SK-N-SH treated with all-trans-retinoic acid at 6 μM for 48 hours (cell line): ENCODE measurements at regions not wholly inside any gene's neighbourhood (a gene's known extent, or its start where the extent isn't known, plus 50 kb on each side); places are given as distances from the start of the nearest gene placed in this dataset.
"Not testable (repeated sequence)": the region's sequence is repeated elsewhere in the genome, so short reads cannot be mapped to it uniquely, and the experiment has no call there.

ENCODE experiments used
- ATAC-seq: fragments of 200-7000 bp; cut with Tn5 transposase; 3 replicates; pipeline ENCODE4 v1.9.1; 2020; ENCODE audit warnings: mild to moderate bottlenecking, moderate library complexity
- ARNTL ChIP-seq: fragments of 450-650 bp; formaldehyde crosslinking; IDR thresholded peaks from 2 replicates; pipeline ENCODE4 v1.5.0; 2020; ENCODE audit warnings: low read depth, mild to moderate bottlenecking, moderate library complexity, borderline replicate concordance
- BACH2 ChIP-seq: fragments of 250-450 bp; sonication (Bioruptor Pico); IDR thresholded peaks from 2 replicates; pipeline ENCODE4 v1.9.0; 2021; ENCODE audit warnings: mild to moderate bottlenecking, borderline replicate concordance
- CSDC2 ChIP-seq: fragments of 250-450 bp; sonication (Bioruptor Pico); IDR thresholded peaks from 2 replicates; pipeline ENCODE4 v1.5.0; 2020; ENCODE audit warnings: mild to moderate bottlenecking, moderate library complexity
- ESRRG ChIP-seq: fragments of 250-450 bp; sonication (Bioruptor Pico); IDR thresholded peaks from 2 replicates; pipeline ENCODE4 v1.6.1; 2021; ENCODE audit warnings: mild to moderate bottlenecking
- GLIS3 ChIP-seq: fragments of 250-450 bp; sonication (Bioruptor Pico); IDR thresholded peaks from 2 replicates; pipeline ENCODE4 v1.5.0; 2020; ENCODE audit warnings: mild to moderate bottlenecking, moderate library complexity
- ISL1 ChIP-seq: fragments of 250-450 bp; sonication (Bioruptor Pico); IDR thresholded peaks from 2 replicates; pipeline ENCODE4 v2.1.2; 2022; ENCODE audit warnings: mild to moderate bottlenecking, moderate library complexity
- OSR1 ChIP-seq: fragments of 250-450 bp; sonication (Bioruptor Pico); IDR thresholded peaks from 2 replicates; pipeline ENCODE4 v1.8.0; 2022; ENCODE audit warnings: moderate library complexity, mild to moderate bottlenecking, inconsistent platforms
- PPARA ChIP-seq: fragments of 250-450 bp; sonication (Bioruptor Pico); IDR thresholded peaks from 2 replicates; pipeline ENCODE4 v1.5.0; 2020; ENCODE audit warnings: mild to moderate bottlenecking, borderline replicate concordance
- RARB ChIP-seq: fragments of 250-450 bp; sonication (Bioruptor Pico); IDR thresholded peaks from 2 replicates; pipeline ENCODE4 v1.8.0; 2021; ENCODE audit warnings: mild to moderate bottlenecking, moderate library complexity
- SNAI2 ChIP-seq: fragments of 250-450 bp; sonication (Bioruptor Pico); IDR thresholded peaks from 2 replicates; pipeline ENCODE4 v1.5.0; 2020; ENCODE audit warnings: mild to moderate bottlenecking, moderate library complexity
- TCF4 ChIP-seq: fragments of 250-450 bp; sonication (Bioruptor Pico); IDR thresholded peaks from 2 replicates; pipeline ENCODE4 v1.8.0; 2021; ENCODE audit warnings: mild to moderate bottlenecking, moderate library complexity, borderline replicate concordance
- TOX ChIP-seq: fragments of 250-450 bp; sonication (Bioruptor Pico); IDR thresholded peaks from 2 replicates; pipeline ENCODE4 v1.8.0; 2021; ENCODE audit warnings: mild to moderate bottlenecking, moderate library complexity, borderline replicate concordance
- ZC3H10 ChIP-seq: fragments of 250-450 bp; sonication (Bioruptor Pico); IDR thresholded peaks from 2 replicates; pipeline ENCODE4 v1.5.1; 2021; ENCODE audit warnings: mild to moderate bottlenecking, moderate library complexity
- ZFP3 ChIP-seq: fragments of 250-450 bp; sonication (Bioruptor Pico); IDR thresholded peaks from 2 replicates; pipeline ENCODE4 v1.5.0; 2020; ENCODE audit warnings: mild to moderate bottlenecking, moderate library complexity
- ZFP30 ChIP-seq: fragments of 450-650 bp; formaldehyde crosslinking; IDR thresholded peaks from 2 replicates; pipeline ENCODE4 v1.5.0; 2022; ENCODE audit warnings: mild to moderate bottlenecking, moderate library complexity
- ZNF565 ChIP-seq: fragments of 450-650 bp; formaldehyde crosslinking; conservative IDR thresholded peaks from 2 replicates; pipeline ENCODE4 v1.5.0; 2020; ENCODE audit warnings: low read depth, mild to moderate bottlenecking, moderate library complexity
- ZNF8 ChIP-seq: fragments of 450-650 bp; formaldehyde crosslinking; IDR thresholded peaks from 2 replicates; pipeline ENCODE4 v1.5.0; 2020; ENCODE audit warnings: mild to moderate bottlenecking, moderate library complexity
- TF ChIP-seq, protein P1 (sequence below): fragments of 250-450 bp; sonication (Bioruptor Pico); IDR thresholded peaks from 2 replicates; pipeline ENCODE4 v1.8.0; 2020; ENCODE audit warnings: mild to moderate bottlenecking, moderate library complexity, borderline replicate concordance
- TF ChIP-seq, protein P2 (sequence below): fragments of 250-450 bp; sonication (Bioruptor Pico); IDR thresholded peaks from 2 replicates; pipeline ENCODE4 v1.8.0; 2021; ENCODE audit warnings: low read depth, mild to moderate bottlenecking, moderate library complexity, borderline replicate concordance
- TF ChIP-seq, protein P3 (sequence below): fragments of 250-450 bp; sonication (Bioruptor Pico); IDR thresholded peaks from 2 replicates; pipeline ENCODE4 v1.5.1; 2020; ENCODE audit warnings: low read depth, mild to moderate bottlenecking, moderate library complexity
- TF ChIP-seq, protein P4 (sequence below): fragments of 250-450 bp; sonication (Bioruptor Pico); IDR thresholded peaks from 2 replicates; pipeline ENCODE4 v1.5.1; 2021; ENCODE audit warnings: mild to moderate bottlenecking, moderate library complexity

DNA sequence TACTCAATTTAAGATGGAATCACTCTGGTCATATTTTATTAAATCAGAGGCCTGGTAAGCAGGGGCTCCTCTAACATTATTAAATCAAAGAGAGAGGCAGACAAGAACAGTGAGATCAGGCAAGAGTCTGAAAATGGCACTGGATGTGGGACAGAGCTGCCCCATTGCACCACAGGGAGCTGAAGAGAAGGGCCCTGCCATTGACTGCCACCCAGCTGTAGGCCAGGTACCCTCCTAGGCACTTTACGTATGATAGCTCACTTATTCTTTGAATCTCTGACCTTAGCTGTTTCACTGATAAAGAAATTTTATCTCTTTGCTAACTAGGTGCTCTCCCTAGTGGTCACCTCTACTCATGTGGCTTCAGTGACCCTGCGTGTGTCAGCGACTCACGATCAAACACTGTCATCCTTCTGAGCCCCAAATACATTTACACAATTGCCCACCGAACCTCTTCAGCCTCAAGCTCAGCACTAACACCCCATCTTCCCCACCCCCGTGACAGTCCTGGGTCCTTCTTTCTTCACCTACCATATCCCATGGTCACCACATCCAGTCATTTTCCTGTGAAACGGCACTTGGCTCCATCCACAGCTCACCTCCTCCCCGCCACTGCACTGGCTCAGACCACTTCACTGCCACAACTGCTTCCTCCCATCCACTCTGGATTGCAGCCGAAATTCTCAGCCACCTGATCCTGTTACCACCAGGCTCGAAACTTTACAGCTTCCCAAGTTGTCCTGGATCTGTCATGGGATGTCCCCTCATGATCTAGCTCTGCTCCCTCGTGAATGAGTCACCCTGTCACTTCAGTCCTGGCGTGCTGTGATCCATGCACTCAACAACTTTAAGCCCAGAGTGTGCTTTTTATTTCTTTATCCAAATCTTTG lies 97.3 kb upstream of the SYT6 start:
- TF ChIP-seq ZC3H10 (CRISPR knock-in tag) (no peak), RARB (CRISPR knock-in tag) (no peak), BACH2 (no peak), ZNF8 (CRISPR knock-in tag) (no peak)
- TF ChIP-seq, protein P1, sequence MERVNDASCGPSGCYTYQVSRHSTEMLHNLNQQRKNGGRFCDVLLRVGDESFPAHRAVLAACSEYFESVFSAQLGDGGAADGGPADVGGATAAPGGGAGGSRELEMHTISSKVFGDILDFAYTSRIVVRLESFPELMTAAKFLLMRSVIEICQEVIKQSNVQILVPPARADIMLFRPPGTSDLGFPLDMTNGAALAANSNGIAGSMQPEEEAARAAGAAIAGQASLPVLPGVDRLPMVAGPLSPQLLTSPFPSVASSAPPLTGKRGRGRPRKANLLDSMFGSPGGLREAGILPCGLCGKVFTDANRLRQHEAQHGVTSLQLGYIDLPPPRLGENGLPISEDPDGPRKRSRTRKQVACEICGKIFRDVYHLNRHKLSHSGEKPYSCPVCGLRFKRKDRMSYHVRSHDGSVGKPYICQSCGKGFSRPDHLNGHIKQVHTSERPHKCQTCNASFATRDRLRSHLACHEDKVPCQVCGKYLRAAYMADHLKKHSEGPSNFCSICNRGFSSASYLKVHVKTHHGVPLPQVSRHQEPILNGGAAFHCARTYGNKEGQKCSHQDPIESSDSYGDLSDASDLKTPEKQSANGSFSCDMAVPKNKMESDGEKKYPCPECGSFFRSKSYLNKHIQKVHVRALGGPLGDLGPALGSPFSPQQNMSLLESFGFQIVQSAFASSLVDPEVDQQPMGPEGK (CRISPR knock-in tag): no peak
- TF ChIP-seq, protein P2, sequence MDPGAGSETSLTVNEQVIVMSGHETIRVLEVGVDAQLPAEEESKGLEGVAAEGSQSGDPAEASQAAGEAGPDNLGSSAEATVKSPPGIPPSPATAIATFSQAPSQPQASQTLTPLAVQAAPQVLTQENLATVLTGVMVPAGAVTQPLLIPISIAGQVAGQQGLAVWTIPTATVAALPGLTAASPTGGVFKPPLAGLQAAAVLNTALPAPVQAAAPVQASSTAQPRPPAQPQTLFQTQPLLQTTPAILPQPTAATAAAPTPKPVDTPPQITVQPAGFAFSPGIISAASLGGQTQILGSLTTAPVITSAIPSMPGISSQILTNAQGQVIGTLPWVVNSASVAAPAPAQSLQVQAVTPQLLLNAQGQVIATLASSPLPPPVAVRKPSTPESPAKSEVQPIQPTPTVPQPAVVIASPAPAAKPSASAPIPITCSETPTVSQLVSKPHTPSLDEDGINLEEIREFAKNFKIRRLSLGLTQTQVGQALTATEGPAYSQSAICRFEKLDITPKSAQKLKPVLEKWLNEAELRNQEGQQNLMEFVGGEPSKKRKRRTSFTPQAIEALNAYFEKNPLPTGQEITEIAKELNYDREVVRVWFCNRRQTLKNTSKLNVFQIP (CRISPR knock-in tag): no peak
- TF ChIP-seq, protein P3, sequence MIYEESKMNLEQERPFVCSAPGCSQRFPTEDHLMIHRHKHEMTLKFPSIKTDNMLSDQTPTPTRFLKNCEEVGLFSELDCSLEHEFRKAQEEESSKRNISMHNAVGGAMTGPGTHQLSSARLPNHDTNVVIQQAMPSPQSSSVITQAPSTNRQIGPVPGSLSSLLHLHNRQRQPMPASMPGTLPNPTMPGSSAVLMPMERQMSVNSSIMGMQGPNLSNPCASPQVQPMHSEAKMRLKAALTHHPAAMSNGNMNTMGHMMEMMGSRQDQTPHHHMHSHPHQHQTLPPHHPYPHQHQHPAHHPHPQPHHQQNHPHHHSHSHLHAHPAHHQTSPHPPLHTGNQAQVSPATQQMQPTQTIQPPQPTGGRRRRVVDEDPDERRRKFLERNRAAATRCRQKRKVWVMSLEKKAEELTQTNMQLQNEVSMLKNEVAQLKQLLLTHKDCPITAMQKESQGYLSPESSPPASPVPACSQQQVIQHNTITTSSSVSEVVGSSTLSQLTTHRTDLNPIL: no peak
- no peak for ATAC-seq

DNA sequence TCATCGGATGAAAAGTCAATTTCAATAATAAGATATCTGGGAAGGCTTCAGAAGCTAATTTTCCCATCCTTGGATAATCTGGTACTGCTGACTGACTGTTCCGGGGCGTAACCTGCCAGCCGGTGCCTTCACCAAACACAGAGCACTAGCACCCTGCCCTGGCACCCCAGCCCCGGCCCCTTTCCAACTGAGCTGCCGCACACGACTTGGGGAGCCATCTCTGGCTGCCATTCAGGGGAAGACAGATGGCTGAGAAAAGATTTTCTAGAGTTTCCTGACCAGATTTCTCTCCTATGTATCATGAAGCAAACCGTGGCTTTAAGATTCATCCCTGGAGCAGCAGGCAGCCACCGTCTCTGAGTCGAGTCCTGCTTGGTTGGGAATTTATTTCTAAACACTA lies 96.0 kb upstream of the SYT6 start:
- ATAC-seq: no peak
- TF ChIP-seq ZNF8 (CRISPR knock-in tag): no peak
- no peak for TF ChIP-seq ZFP3 (CRISPR knock-in tag)
- no peak for TF ChIP-seq PPARA (CRISPR knock-in tag)
- TF ChIP-seq BACH2: no peak
- TF ChIP-seq, protein P4, sequence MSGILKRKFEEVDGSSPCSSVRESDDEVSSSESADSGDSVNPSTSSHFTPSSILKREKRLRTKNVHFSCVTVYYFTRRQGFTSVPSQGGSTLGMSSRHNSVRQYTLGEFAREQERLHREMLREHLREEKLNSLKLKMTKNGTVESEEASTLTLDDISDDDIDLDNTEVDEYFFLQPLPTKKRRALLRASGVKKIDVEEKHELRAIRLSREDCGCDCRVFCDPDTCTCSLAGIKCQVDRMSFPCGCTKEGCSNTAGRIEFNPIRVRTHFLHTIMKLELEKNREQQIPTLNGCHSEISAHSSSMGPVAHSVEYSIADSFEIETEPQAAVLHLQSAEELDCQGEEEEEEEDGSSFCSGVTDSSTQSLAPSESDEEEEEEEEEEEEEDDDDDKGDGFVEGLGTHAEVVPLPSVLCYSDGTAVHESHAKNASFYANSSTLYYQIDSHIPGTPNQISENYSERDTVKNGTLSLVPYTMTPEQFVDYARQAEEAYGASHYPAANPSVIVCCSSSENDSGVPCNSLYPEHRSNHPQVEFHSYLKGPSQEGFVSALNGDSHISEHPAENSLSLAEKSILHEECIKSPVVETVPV (CRISPR knock-in tag): no peak
- no peak for TF ChIP-seq ARNTL (CRISPR knock-in tag)
- TF ChIP-seq ZC3H10 (CRISPR knock-in tag): no peak

DNA sequence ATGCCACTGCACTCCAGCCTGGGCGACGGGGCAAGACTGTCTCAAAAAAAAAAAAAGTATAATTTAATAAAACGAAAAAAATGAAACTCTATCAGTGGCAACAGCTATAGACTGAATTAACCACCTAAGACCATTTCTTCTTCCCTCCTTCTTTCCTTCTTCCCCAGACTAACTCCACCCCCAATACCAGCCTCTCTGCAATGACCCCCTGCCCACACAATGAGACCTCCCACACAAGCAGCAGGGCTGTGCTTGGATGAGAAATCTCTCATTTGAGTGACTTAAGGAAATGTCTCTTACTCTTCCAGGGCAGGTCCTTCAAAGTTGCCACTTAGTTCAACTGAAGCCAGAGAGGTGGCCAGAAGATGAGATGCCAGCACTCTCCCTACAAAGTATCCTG lies 94.5 kb upstream of the SYT6 start:
- TF ChIP-seq SNAI2 (CRISPR knock-in tag): no peak
- TF ChIP-seq CSDC2 (CRISPR knock-in tag): no peak
- TF ChIP-seq, protein P3: no peak
- no peak for TF ChIP-seq RARB (CRISPR knock-in tag)
- TF ChIP-seq TCF4 (CRISPR knock-in tag): no peak
- no peak for TF ChIP-seq ESRRG (CRISPR knock-in tag)
- no peak for TF ChIP-seq TOX (CRISPR knock-in tag)
- TF ChIP-seq ZNF8 (CRISPR knock-in tag): no peak
- TF ChIP-seq ZC3H10 (CRISPR knock-in tag): no peak
- no peak for TF ChIP-seq ZFP30 (CRISPR knock-in tag)
- no peak for TF ChIP-seq ZNF565
- TF ChIP-seq ZFP3 (CRISPR knock-in tag): no peak
- TF ChIP-seq ISL1: no peak
- no peak for TF ChIP-seq OSR1 (CRISPR knock-in tag)
- TF ChIP-seq GLIS3: no peak
- TF ChIP-seq BACH2: no peak
- TF ChIP-seq, protein P1 (CRISPR knock-in tag): no peak
- no peak for ATAC-seq

DNA sequence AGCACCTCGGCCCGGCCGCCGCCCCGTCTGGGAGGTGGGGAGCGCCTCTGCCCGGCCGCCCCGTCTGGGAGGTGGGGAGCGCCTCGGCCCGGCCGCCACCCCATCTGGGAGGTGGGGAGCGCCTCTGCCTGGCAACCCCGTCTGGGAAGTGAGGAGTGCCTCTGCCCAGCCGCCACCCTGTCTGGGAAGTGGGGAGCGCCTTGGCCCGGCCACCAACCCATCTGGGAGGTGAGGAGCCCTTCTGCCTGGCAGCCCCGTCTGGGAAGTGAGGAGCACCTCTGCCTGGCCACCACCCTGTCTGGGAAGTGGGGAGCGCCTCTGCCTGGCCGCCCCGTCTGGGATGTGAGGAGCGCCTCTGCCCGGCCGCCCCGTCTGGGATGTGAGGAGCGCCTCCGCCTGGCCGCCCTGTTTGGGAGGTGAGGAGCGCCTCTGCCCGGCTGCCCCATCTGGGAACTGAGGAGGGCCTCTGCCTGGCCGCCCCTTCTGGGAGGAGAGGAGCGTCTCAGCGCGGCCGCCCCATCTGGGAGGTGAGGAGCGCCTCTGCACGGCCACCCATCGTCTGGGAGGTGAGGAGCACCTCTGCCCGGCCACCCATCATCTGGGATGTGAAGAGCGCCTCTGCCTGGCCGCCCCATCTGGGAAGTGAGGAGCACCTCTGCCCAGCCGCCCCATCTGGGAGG lies 89.0 kb upstream of the SYT6 start:
- ATAC-seq: not testable (repeated sequence)
